IMR-90 (cell line): ENCODE measurements at regions not wholly inside any gene's neighbourhood (a gene's known extent, or its start where the extent isn't known, plus 50 kb on each side); places are given as distances from the start of the nearest gene placed in this dataset.

Experiments used
- POLR2A ChIP-seq: IDR thresholded peaks from 2 replicates; pipeline ENCODE4 v1.6.1; 2012; ENCODE audit warnings: mild to moderate bottlenecking, low read depth, low read length
- TF ChIP-seq, protein P1 (sequence below): conservative IDR thresholded peaks from 2 replicates; pipeline ENCODE4 v1.5.1; 2012; ENCODE audit warnings: mild to moderate bottlenecking, low read depth, low read length, improper control_type of control experiment

- TF ChIP-seq, protein P1, sequence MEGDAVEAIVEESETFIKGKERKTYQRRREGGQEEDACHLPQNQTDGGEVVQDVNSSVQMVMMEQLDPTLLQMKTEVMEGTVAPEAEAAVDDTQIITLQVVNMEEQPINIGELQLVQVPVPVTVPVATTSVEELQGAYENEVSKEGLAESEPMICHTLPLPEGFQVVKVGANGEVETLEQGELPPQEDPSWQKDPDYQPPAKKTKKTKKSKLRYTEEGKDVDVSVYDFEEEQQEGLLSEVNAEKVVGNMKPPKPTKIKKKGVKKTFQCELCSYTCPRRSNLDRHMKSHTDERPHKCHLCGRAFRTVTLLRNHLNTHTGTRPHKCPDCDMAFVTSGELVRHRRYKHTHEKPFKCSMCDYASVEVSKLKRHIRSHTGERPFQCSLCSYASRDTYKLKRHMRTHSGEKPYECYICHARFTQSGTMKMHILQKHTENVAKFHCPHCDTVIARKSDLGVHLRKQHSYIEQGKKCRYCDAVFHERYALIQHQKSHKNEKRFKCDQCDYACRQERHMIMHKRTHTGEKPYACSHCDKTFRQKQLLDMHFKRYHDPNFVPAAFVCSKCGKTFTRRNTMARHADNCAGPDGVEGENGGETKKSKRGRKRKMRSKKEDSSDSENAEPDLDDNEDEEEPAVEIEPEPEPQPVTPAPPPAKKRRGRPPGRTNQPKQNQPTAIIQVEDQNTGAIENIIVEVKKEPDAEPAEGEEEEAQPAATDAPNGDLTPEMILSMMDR, result no peak
- TF ChIP-seq POLR2A, result no peak
Observed at GRCh38 chr18:67386032-67386431, 130.5 kb downstream of the DSEL start.
